OCI-LY1 (cell line): ENCODE measurements at regions not wholly inside any gene's neighbourhood (a gene's known extent, or its start where the extent isn't known, plus 50 kb on each side); places are given as distances from the start of the nearest gene placed in this dataset.

Experiments used
- CTCF ChIP-seq: fragments of 200-600 bp; sonication (generic), shearing (Covaris generic); IDR thresholded peaks from 2 replicates; pipeline ENCODE4 v1.5.1; 2017; ENCODE audit warnings: mild to moderate bottlenecking, antibody characterized with exemption, low read length, moderate library complexity, mixed read lengths
- EZH2 ChIP-seq: fragments of 200-600 bp; sonication (generic), shearing (Covaris generic); IDR thresholded peaks from 2 replicates; pipeline ENCODE4 v1.8.0; 2017; ENCODE audit warnings: borderline replicate concordance, mixed run types, mild to moderate bottlenecking, antibody characterized with exemption, low read length, moderate library complexity, mixed read lengths

- TF ChIP-seq CTCF: no peak
- TF ChIP-seq EZH2: no peak
Measured at GRCh38 chr3:193932576-193932975, 203.4 kb upstream of the HES1 start.
